Karpas-422 (cell line): ENCODE measurements at regions not wholly inside any gene's neighbourhood (a gene's known extent, or its start where the extent isn't known, plus 50 kb on each side); places are given as distances from the start of the nearest gene placed in this dataset.

ENCODE experiments used
- DNase-seq: peaks from one replicate; pipeline ENCODE4 v3.0.0-alpha.2; 2015
- H2AFZ ChIP-seq: fragments of 200-600 bp; sonication (generic); 2 replicates; pipeline ENCODE4 v1.6.1; 2014; ENCODE audit warnings: antibody characterized with exemption, low read length, mixed read lengths
- H3K27ac ChIP-seq: fragments of 200-600 bp; sonication (generic); 2 replicates; pipeline ENCODE4 v1.5.1; 2014; ENCODE audit warnings: mild to moderate bottlenecking, low read length, moderate library complexity
- H3K27me3 ChIP-seq: fragments of 200-600 bp; sonication (generic); 2 replicates; pipeline ENCODE4 v1.6.1; 2014; ENCODE audit warnings: low read length, mixed read lengths
- H3K36me3 ChIP-seq: fragments of 200-600 bp; sonication (generic); 2 replicates; pipeline ENCODE4 v1.6.1; 2014; ENCODE audit warnings: low read length, mixed read lengths; ENCODE audit not compliant: insufficient read depth
- H3K4me1 ChIP-seq: fragments of 200-600 bp; sonication (generic); 2 replicates; pipeline ENCODE4 v1.6.1; 2014; ENCODE audit warnings: mild to moderate bottlenecking, low read length, mixed read lengths
- H3K4me2 ChIP-seq: fragments of 200-600 bp; sonication (generic); 2 replicates; pipeline ENCODE4 v1.6.1; 2014; ENCODE audit warnings: low read length, low read depth, mild to moderate bottlenecking; ENCODE audit not compliant: poor library complexity, severe bottlenecking
- H3K4me3 ChIP-seq: fragments of 200-600 bp; sonication (generic); 2 replicates; pipeline ENCODE4 v1.5.1; 2014; ENCODE audit warnings: mild to moderate bottlenecking, antibody characterized with exemption, low read length, mixed read lengths
- H3K79me2 ChIP-seq: fragments of 200-600 bp; sonication (generic); 2 replicates; pipeline ENCODE4 v1.6.1; 2014; ENCODE audit warnings: mild to moderate bottlenecking, low read length, mixed read lengths
- H3K9ac ChIP-seq: fragments of 200-600 bp; sonication (generic); 2 replicates; pipeline ENCODE4 v1.6.0; 2014; ENCODE audit warnings: low read length
- H3K9me2 ChIP-seq: fragments of 200-600 bp; sonication (generic), shearing (Covaris generic); replicated peaks from 2 replicates; pipeline ENCODE4 v1.6.0; 2014; ENCODE audit warnings: mild to moderate bottlenecking, low read length, moderate library complexity; ENCODE audit not compliant: insufficient read depth
- H3K9me3 ChIP-seq: fragments of 300-700, 200-600 bp; sonication (generic); 2 replicates; pipeline ENCODE4 v1.6.1; 2014; ENCODE audit warnings: low read length, mixed read lengths
- H4K20me1 ChIP-seq: fragments of 200-600 bp; sonication (generic); 2 replicates; pipeline ENCODE4 v1.6.1; 2014; ENCODE audit warnings: mild to moderate bottlenecking, antibody characterized with exemption, low read length, low read depth; ENCODE audit not compliant: insufficient read depth

GRCh38 chr6:104014163-104014959 lies 845.4 kb downstream of the HACE1 start:
- Histone ChIP-seq H2AFZ (no peak overlapping the region), H3K79me2 (no peaks in the 10 kb centered on the region), H3K36me3 (no peaks in the 10 kb centered on the region), H3K27me3 (no peaks in the 10 kb centered on the region), H3K27ac (no peak overlapping the region), H3K4me2 (no peak overlapping the region), H3K9me3 (no peaks in the 10 kb centered on the region), H3K4me3 (no peak overlapping the region), H4K20me1 (no peaks in the 10 kb centered on the region), H3K9me2 (no peaks in the 10 kb centered on the region), H3K9ac (no peak overlapping the region), H3K4me1 (no peaks in the 10 kb centered on the region)
- no peak for DNase-seq

DNA sequence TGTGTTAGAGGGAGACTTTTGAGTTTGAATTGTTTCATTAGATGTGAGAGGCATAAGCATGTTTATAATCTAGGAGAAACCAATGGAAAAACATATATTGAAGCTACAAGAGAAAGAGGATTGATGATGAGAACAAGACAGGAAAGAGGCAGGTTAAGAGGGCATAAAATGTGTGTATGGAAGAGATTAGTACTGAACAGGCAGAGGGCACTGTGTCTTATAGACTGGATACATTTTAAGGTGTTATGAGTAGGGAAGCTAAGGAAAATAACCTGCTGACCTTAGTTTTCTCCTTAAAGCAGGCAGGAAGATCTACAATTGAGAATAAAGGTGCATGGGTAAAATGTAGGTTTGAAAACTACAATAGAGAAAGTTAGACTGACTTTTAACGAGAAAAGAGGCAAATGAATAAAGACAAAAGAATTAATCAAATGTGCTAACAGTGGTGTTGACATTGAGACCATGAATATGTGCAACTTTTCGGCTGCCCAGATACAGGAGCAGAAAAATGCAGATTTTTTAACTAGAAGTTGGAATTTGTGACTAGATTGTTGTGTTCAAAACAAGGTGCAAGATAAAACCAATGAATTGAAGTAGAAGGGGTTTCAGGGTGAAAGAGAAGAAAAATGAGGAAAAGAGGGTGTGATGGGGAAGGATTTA lies 846.3 kb downstream of the HACE1 start:
- no peak for DNase-seq
- H3K4me3 ChIP-seq, result no peak overlapping the region
- no peak overlapping the region for H2AFZ ChIP-seq
- no peaks in the 10 kb centered on the region for H3K9me3 ChIP-seq
- no peaks in the 10 kb centered on the region for H4K20me1 ChIP-seq
- no peak overlapping the region for H3K27ac ChIP-seq
- H3K4me1 ChIP-seq, result no peaks in the 10 kb centered on the region
- no peak overlapping the region for H3K4me2 ChIP-seq
- no peaks in the 10 kb centered on the region for H3K9me2 ChIP-seq
- no peaks in the 10 kb centered on the region for H3K36me3 ChIP-seq
- H3K27me3 ChIP-seq, result no peaks in the 10 kb centered on the region
- no peaks in the 10 kb centered on the region for H3K79me2 ChIP-seq
- H3K9ac ChIP-seq, result no peak overlapping the region

GRCh38 chr6:104010897-104011296 lies 848.8 kb downstream of the HACE1 start:
- H3K9ac ChIP-seq, result no peak overlapping the region
- no peaks in the 10 kb centered on the region for H3K9me2 ChIP-seq
- H2AFZ ChIP-seq, result no peak overlapping the region
- H3K4me3 ChIP-seq, result no peak overlapping the region
- no peak overlapping the region for H3K27ac ChIP-seq
- H3K4me1 ChIP-seq, result no peaks in the 10 kb centered on the region
- no peaks in the 10 kb centered on the region for H3K9me3 ChIP-seq
- 0 out of 2 replicates have a peak, but pooled peaks cover 2% of the 10 kb centered on the region for H3K27me3 ChIP-seq
- H3K79me2 ChIP-seq, result no peaks in the 10 kb centered on the region
- no peaks in the 10 kb centered on the region for H4K20me1 ChIP-seq
- no peak overlapping the region for H3K4me2 ChIP-seq
- no peaks in the 10 kb centered on the region for H3K36me3 ChIP-seq
- DNase-seq, result no peak

- Histone ChIP-seq H4K20me1 (no peaks in the 10 kb centered on the region), H3K27ac (no peak overlapping the region), H3K9me2 (no peaks in the 10 kb centered on the region), H2AFZ (no peak overlapping the region), H3K9ac (no peak overlapping the region), H3K9me3 (no peaks in the 10 kb centered on the region), H3K4me3 (no peak overlapping the region), H3K4me2 (no peak overlapping the region), H3K79me2 (no peaks in the 10 kb centered on the region), H3K36me3 (no peaks in the 10 kb centered on the region), H3K4me1 (no peaks in the 10 kb centered on the region), H3K27me3 (0 out of 2 replicates have a peak, but pooled peaks cover 2% of the 10 kb centered on the region)
- peak; percentile 51 for DNase-seq
Measured at GRCh38 chr6:104003803-104004516, 855.8 kb downstream of the HACE1 start.

- Histone ChIP-seq H2AFZ (no peak overlapping the region), H3K79me2 (no peaks in the 10 kb centered on the region), H3K9me2 (no peaks in the 10 kb centered on the region), H3K4me1 (no peaks in the 10 kb centered on the region), H3K4me3 (no peak overlapping the region), H3K4me2 (no peak overlapping the region), H3K9ac (no peak overlapping the region), H3K27me3 (no peaks in the 10 kb centered on the region), H3K9me3 (no peaks in the 10 kb centered on the region), H3K36me3 (no peaks in the 10 kb centered on the region), H3K27ac (no peak overlapping the region), H4K20me1 (no peaks in the 10 kb centered on the region)
- no peak for DNase-seq
Measured at GRCh38 chr6:103995571-103995970, 864.1 kb downstream of the HACE1 start.

DNA sequence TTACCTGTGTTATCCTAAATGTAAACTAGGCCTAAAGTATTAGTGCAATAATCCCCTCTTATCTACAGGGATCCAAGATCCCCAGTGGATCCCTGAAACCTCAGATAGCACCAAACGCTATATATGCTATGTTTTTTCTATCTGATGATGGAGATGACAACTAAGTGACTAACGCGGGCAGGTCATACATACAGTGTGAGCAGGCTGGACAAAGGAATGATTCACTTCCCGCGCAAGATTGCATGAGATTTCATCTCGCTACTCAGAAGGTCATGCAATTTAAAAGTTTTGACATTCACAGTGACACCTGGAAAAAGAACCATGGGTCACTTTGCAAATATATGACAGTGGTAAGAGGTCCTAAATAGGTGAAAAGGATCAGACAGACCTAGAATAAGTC lies 875.9 kb downstream of the HACE1 start:
- no peaks in the 10 kb centered on the region for H3K9me3 ChIP-seq
- no peaks in the 10 kb centered on the region for H3K36me3 ChIP-seq
- no peaks in the 10 kb centered on the region for H3K79me2 ChIP-seq
- 0 out of 2 replicates have a peak, but pooled peaks cover 4% of the 10 kb centered on the region for H3K27me3 ChIP-seq
- H3K4me2 ChIP-seq, result no peak overlapping the region
- no peak overlapping the region for H3K27ac ChIP-seq
- no peak overlapping the region for H2AFZ ChIP-seq
- no peak overlapping the region for H3K9ac ChIP-seq
- no peaks in the 10 kb centered on the region for H4K20me1 ChIP-seq
- H3K4me3 ChIP-seq, result no peak overlapping the region
- H3K4me1 ChIP-seq, result no peaks in the 10 kb centered on the region
- no peaks in the 10 kb centered on the region for H3K9me2 ChIP-seq
- no peak for DNase-seq

- no peaks in the 10 kb centered on the region for H3K4me1 ChIP-seq
- H3K4me3 ChIP-seq, result no peak overlapping the region
- H3K9ac ChIP-seq, result no peak overlapping the region
- no peak for DNase-seq
- H2AFZ ChIP-seq, result no peak overlapping the region
- H3K4me2 ChIP-seq, result no peak overlapping the region
- H3K27ac ChIP-seq, result no peak overlapping the region
- no peaks in the 10 kb centered on the region for H3K9me3 ChIP-seq
- no peaks in the 10 kb centered on the region for H3K36me3 ChIP-seq
- H4K20me1 ChIP-seq, result no peaks in the 10 kb centered on the region
- 0 out of 2 replicates have a peak, but pooled peaks cover 4% of the 10 kb centered on the region for H3K27me3 ChIP-seq
- no peaks in the 10 kb centered on the region for H3K9me2 ChIP-seq
- H3K79me2 ChIP-seq, result no peaks in the 10 kb centered on the region
Measured at GRCh38 chr6:103983011-103983410, 876.7 kb downstream of the HACE1 start.

DNA sequence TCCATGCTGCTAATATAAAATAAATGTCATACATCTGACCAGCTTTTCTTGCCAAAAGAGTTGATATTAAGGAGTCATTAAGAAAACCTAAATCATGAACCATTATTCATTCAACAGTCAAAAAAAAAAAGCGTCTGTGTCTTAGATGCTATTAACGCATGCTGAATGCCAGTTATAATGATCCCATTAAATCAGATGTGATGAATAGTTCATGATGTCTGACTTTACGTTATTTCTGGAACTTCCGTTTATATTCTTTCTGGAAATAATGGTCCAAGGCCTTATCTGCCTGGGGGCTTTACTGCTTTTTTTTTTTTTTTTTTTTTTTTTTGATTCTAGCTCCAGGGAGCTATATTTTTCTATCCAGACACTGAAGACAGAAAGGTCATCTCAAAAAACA lies 877.1 kb downstream of the HACE1 start:
- no peaks in the 10 kb centered on the region for H3K79me2 ChIP-seq
- no peak overlapping the region for H3K4me2 ChIP-seq
- no peaks in the 10 kb centered on the region for H3K9me3 ChIP-seq
- no peaks in the 10 kb centered on the region for H3K9me2 ChIP-seq
- H3K27me3 ChIP-seq, result 0 out of 2 replicates have a peak, but pooled peaks cover 4% of the 10 kb centered on the region
- H3K36me3 ChIP-seq, result no peaks in the 10 kb centered on the region
- H3K9ac ChIP-seq, result no peak overlapping the region
- no peak overlapping the region for H3K27ac ChIP-seq
- no peak overlapping the region for H3K4me3 ChIP-seq
- no peaks in the 10 kb centered on the region for H3K4me1 ChIP-seq
- no peak for DNase-seq
- H4K20me1 ChIP-seq, result no peaks in the 10 kb centered on the region
- no peak overlapping the region for H2AFZ ChIP-seq
